Heart right ventricle (tissue), 16 donors: ENCODE measurements at regions not wholly inside any gene's neighbourhood (a gene's known extent, or its start where the extent isn't known, plus 50 kb on each side); places are given as distances from the start of the nearest gene placed in this dataset.
"Not testable (repeated sequence)": the region's sequence is repeated elsewhere in the genome, so short reads cannot be mapped to it uniquely, and the experiment has no call there.

Experiments used
- ATAC-seq, 8 donors: fragments of 200-7000 bp; cut with Tn5 transposase; one replicate each; pipeline ENCODE4 v1.9.1; 2020; ENCODE audit warnings: mild to moderate bottlenecking in 8 of 8, moderate library complexity in 8 of 8, moderate number of reproducible peaks in 1 of 8
- DNase-seq, 2 donors: peaks; one replicate each; pipeline ENCODE4 v3.0.0-alpha.2; 2020
- H3K27ac ChIP-seq, 10 donors: fragments of 200-600 bp; sonication (generic) in 2 of 10; one replicate each; pipeline versions ENCODE4 v1.5.0 to v1.8.0; 2020 to 2022; ENCODE audit warnings: mild to moderate bottlenecking in 3 of 10
- H3K27me3 ChIP-seq, 7 donors: fragments of 200-600 bp; one replicate each; pipeline ENCODE4 v1.8.0; 2021 to 2022; ENCODE audit warnings: mild to moderate bottlenecking in 2 of 7
- H3K36me3 ChIP-seq, 9 donors: fragments of 200-600 bp; sonication (generic) in 1 of 9; one replicate each; pipeline versions ENCODE4 v1.5.0 to v1.8.0; 2020 to 2022; ENCODE audit warnings: mild to moderate bottlenecking in 2 of 9
- H3K4me1 ChIP-seq, 9 donors: fragments of 200-600 bp; sonication (generic) in 1 of 9; one replicate each; pipeline versions ENCODE4 v1.5.0 to v1.8.0; 2020 to 2022; ENCODE audit warnings: mild to moderate bottlenecking in 4 of 9
- H3K4me3 ChIP-seq, 10 donors: fragments of 200-600 bp; sonication (generic) in 2 of 10; one replicate each; pipeline versions ENCODE4 v1.5.0 to v1.8.0; 2020 to 2022; ENCODE audit warnings: mild to moderate bottlenecking in 7 of 10, moderate library complexity in 2 of 10
- H3K9me3 ChIP-seq, 11 donors: fragments of 200-600 bp in 10 of 11; sonication (generic) in 2 of 11; one replicate each; pipeline versions ENCODE4 v1.5.0 to v1.8.0; 2013 to 2022; ENCODE audit warnings: mild to moderate bottlenecking in 2 of 11, control low read depth in 1 of 11, moderate library complexity in 1 of 11
- CTCF ChIP-seq, 9 donors: fragments of 200-600 bp; sonication (generic) in 2 of 9; IDR thresholded peaks; one replicate each; pipeline versions ENCODE4 v1.5.0 to v1.8.0; 2021 to 2022; ENCODE audit warnings: antibody characterized with exemption in 9 of 9, mild to moderate bottlenecking in 5 of 9, moderate library complexity in 1 of 9
- WGBS, 2 donors: extraction: QIAGEN DNeasy Blood & Tissue Kit; methylation state at CpG; one replicate each; pipeline ENCODE4 v1.1.7; 2013; ENCODE audit warnings: inconsistent platforms in 1 of 2; 5-methylcytosine and 5-hydroxymethylcytosine counted together
- intact Hi-C, 10 donors: fragments of 100-400 bp; cut with DNase I; formaldehyde crosslinking; loops; one replicate each; pipeline versions ENCODE4 v1.11.1 to v1.14.2; 2022
- donor health status: Arrhythmogenic right ventricular cardiomyopathy.
- donor health status: ischemic (EF 13 %, LVEDD 7.1; RV severe dilation, severe dysfunction).
- donor health status: healthy with polysubstance abuse.
- donor health status: DM: no; HTN: yes; CAD: no.
- donor health status: DM: no; HTN: no; CAD: no.
- donor health status: ischemic (EF 25% LVEDD 6.9; RV normal size, moderate dysfunction).
- donor health status: ischemic (EF 25% LVEDD 5.7; RV mildly dilated, moderate dysfunction).
- donor health status: healthy.
- donor health status: DM: yes; HTN: yes; CAD: no.
- donor health status: Ischemic cardiomyopathy.
- donor health status: ischemic (EF 35%, LVEDD 5.7; RV mildly dilated, moderate dysfunction).
- donor health status: nonischemic (EF 11% LVEDD 7.7; RV severe dilation, severe dysfunction).
- donor health status: DM: yes; HTN: yes; CAD: no.
- donor health status: PGD.
- donor health status: ischemic (EF 29% LVEDD 5.4; RV normal size, mild dysfunction).
- donor health status: nonischemic (EF 23%, LVEDD 6.1; RV moderate dilation, normal function).

DNA sequence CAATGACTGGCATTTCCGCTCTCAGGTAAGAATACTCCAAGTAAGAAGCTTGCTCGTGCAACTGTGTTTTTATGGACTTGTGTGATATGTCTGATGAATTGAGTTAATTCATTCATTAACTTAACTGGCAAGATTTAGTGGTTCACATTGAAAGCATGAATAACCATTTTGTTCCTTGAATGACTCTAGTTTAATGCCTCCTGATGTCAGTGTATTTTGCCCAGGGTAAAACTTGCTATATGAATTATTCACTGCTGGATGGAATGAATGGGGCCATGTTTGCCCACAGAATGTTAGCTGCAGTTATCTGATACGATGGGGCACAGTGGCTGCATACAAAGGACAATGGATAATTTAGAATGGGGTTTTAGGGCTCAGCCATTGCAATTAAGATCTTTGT, 124.1 kb downstream of the ZNF365 start:
- H3K4me3 ChIP-seq = no peak overlapping the region
- H3K4me1 ChIP-seq = peaks cover 0 to 15% (median 0%) of the 10 kb centered on the region in 9 donors
- intact Hi-C loops = no loop called here
- no peak for TF ChIP-seq CTCF (IDR thresholded peaks at IDR 0.05)
- 64 to 74% methylated on average over 3 of the region's 3 CpGs for WGBS, 2 donors
- DNase-seq (no peak), ATAC-seq (no peak)
- H3K27me3 ChIP-seq = peaks cover 0 to 10% (median 5%) of the 10 kb centered on the region in 7 donors
- H3K9me3 ChIP-seq = peaks cover 0 to 4% (median 0%) of the 10 kb centered on the region in 11 donors
- H3K27ac ChIP-seq = no peak overlapping the region
- H3K36me3 ChIP-seq = no peaks in the 10 kb centered on the region

GRCh38 chr10:62500116-62500515, 125.9 kb downstream of the ZNF365 start:
- ATAC-seq, H3K4me1 ChIP-seq, DNase-seq, intact Hi-C loops, H3K4me3 ChIP-seq, H3K27me3 ChIP-seq, H3K36me3 ChIP-seq, H3K9me3 ChIP-seq, H3K27ac ChIP-seq: not testable (repeated sequence)
- WGBS, 2 donors = 55 to 66% methylated on average over 3 of the region's 5 CpGs

GRCh38 chr10:62501547-62501946, 127.4 kb downstream of the ZNF365 start:
- peaks cover 0 to 10% (median 0%) of the 10 kb centered on the region in 9 donors for H3K4me1 ChIP-seq
- ATAC-seq (no peak), DNase-seq (no peak)
- H3K4me3 ChIP-seq = no peak overlapping the region
- TF ChIP-seq CTCF (IDR thresholded peaks at IDR 0.05) = no peak
- no peaks in the 10 kb centered on the region for H3K36me3 ChIP-seq
- peaks cover 0 to 10% (median 4%) of the 10 kb centered on the region in 7 donors for H3K27me3 ChIP-seq
- intact Hi-C loops = no loop called here
- peaks cover 0 to 4% (median 0%) of the 10 kb centered on the region in 11 donors for H3K9me3 ChIP-seq
- 53 to 84% methylated on average over 1 of the region's 1 CpG for WGBS, 2 donors
- no peak overlapping the region for H3K27ac ChIP-seq

- WGBS, 2 donors = 80 to 81% methylated on average over 4 of the region's 4 CpGs
- H3K4me1 ChIP-seq = peaks cover 0 to 10% (median 0%) of the 10 kb centered on the region in 9 donors
- H3K27ac ChIP-seq = peak overlapping the region in 1 of 10 donors; percentile 33
- peaks cover 0 to 4% (median 0%) of the 10 kb centered on the region in 11 donors for H3K9me3 ChIP-seq
- H3K4me3 ChIP-seq = no peak overlapping the region
- no peak for TF ChIP-seq CTCF (IDR thresholded peaks at IDR 0.05)
- ATAC-seq (peak in 2 of 8 donors; percentile 25 to 34), DNase-seq (no peak)
- no peaks in the 10 kb centered on the region for H3K36me3 ChIP-seq
- peaks cover 0 to 10% (median 0%) of the 10 kb centered on the region in 7 donors for H3K27me3 ChIP-seq
- intact Hi-C loops = no loop called here
Measured at GRCh38 chr10:62502995-62503613, 128.9 kb downstream of the ZNF365 start.

GRCh38 chr10:62503872-62504271, 129.7 kb downstream of the ZNF365 start:
- DNase-seq (no peak), ATAC-seq (no peak)
- Histone ChIP-seq H3K4me3 (no peak overlapping the region), H3K27ac (peak overlapping the region in 1 of 10 donors; percentile 33), H3K27me3 (peaks cover 0 to 10% (median 0%) of the 10 kb centered on the region in 7 donors), H3K4me1 (peaks cover 0 to 10% (median 0%) of the 10 kb centered on the region in 9 donors), H3K9me3 (peaks cover 0 to 4% (median 0%) of the 10 kb centered on the region in 11 donors), H3K36me3 (no peaks in the 10 kb centered on the region)
- TF ChIP-seq CTCF (IDR thresholded peaks at IDR 0.05) = no peak
- intact Hi-C loops = no loop called here
- WGBS, 2 donors = 79 to 86% methylated on average over 2 of the region's 2 CpGs
